Smooth muscle cell (in vitro differentiated cells): ENCODE measurements at regions not wholly inside any gene's neighbourhood (a gene's known extent, or its start where the extent isn't known, plus 50 kb on each side); places are given as distances from the start of the nearest gene placed in this dataset.
"Not testable (repeated sequence)": the region's sequence is repeated elsewhere in the genome, so short reads cannot be mapped to it uniquely, and the experiment has no call there.

ENCODE experiments used
- DNase-seq: peaks from one replicate; lab custom pipeline; 2025; ENCODE audit not compliant: unreplicated experiment; lab: John Stamatoyannopoulos, UW
- H2AFZ ChIP-seq: fragments of 200-600 bp; sonication (generic); 2 replicates; pipeline ENCODE4 v1.6.0; 2016; ENCODE audit warnings: antibody characterized with exemption, low read depth, mild to moderate bottlenecking
- H3F3A ChIP-seq: fragments of 200-600 bp; sonication (generic); 2 replicates; pipeline ENCODE4 v1.6.0; 2017; ENCODE audit warnings: antibody characterized with exemption, low read depth
- H3K27ac ChIP-seq: fragments of 200-600 bp; sonication (generic); 2 replicates; pipeline ENCODE4 v1.5.1; 2016; ENCODE audit warnings: low read depth, mild to moderate bottlenecking
- H3K27me3 ChIP-seq: fragments of 200-600 bp; sonication (generic); 2 replicates; pipeline ENCODE4 v1.6.1; 2016; ENCODE audit warnings: low read depth, mild to moderate bottlenecking
- H3K36me3 ChIP-seq: fragments of 200-600 bp; sonication (generic); 2 replicates; pipeline ENCODE4 v1.5.1; 2016; ENCODE audit warnings: low read depth
- H3K4me1 ChIP-seq: fragments of 200-600 bp; sonication (generic); 2 replicates; pipeline ENCODE4 v1.5.1; 2016; ENCODE audit warnings: low read depth
- H3K4me2 ChIP-seq: fragments of 200-600 bp; sonication (generic); 2 replicates; pipeline ENCODE4 v1.6.0; 2016; ENCODE audit warnings: mild to moderate bottlenecking
- H3K4me3 ChIP-seq: fragments of 200-600 bp; sonication (generic); 2 replicates; pipeline ENCODE4 v1.5.1; 2016; ENCODE audit warnings: mild to moderate bottlenecking
- H3K79me2 ChIP-seq: fragments of 200-600 bp; sonication (generic); 2 replicates; pipeline ENCODE4 v1.6.0; 2016; ENCODE audit warnings: low read depth, mild to moderate bottlenecking
- H3K9ac ChIP-seq: fragments of 200-600 bp; sonication (generic); 2 replicates; pipeline ENCODE4 v1.6.0; 2016; ENCODE audit warnings: low read depth
- H3K9me3 ChIP-seq: fragments of 200-600 bp; sonication (generic); replicated peaks from 2 replicates; pipeline ENCODE4 v1.5.1; 2016; ENCODE audit warnings: low read depth
- H4K20me1 ChIP-seq: fragments of 200-600 bp; sonication (generic); 2 replicates; pipeline ENCODE4 v1.6.0; 2016; ENCODE audit warnings: low read depth
- WGBS: methylation state at CpG from one replicate; pipeline ENCODE4 v1.1.7; 2016; ENCODE audit warnings: low lambda C conversion rate; 5-methylcytosine and 5-hydroxymethylcytosine counted together
- TF ChIP-seq, protein P1 (sequence below): fragments of 200-600 bp; sonication (generic); IDR thresholded peaks from 2 replicates; pipeline ENCODE4 v1.5.1; 2017; ENCODE audit warnings: borderline replicate concordance, mild to moderate bottlenecking, antibody characterized with exemption; ENCODE audit not compliant: insufficient read depth, poor library complexity, severe bottlenecking

DNA sequence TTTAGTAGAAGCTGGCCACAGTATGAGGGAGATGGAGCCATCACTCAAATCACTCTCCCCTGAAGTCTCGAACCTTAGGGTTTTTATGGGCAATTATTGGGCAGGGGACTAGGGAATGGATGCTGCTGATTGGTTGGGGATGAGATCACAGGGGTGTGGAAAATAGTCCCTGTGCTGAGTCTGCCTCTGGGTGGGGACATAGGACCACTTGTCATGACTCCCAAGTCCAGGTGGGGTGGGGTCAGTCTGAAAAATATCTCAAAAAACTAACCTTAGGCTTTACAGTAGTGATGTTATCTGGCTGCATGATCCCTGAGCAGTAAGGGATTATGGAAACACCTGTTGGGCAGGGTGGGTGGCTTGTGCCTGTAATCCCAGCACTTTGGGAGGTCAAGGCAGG is 98.6 kb downstream of the XRCC2 start:
- Histone ChIP-seq H3K4me1 (no peaks in the 10 kb centered on the region), H3K27ac (no peak overlapping the region), H3K27me3 (no peaks in the 10 kb centered on the region), H3K79me2 (no peaks in the 10 kb centered on the region), H3K36me3 (no peaks in the 10 kb centered on the region), H3K4me3 (no peak overlapping the region), H3K9me3 (no peaks in the 10 kb centered on the region), H4K20me1 (no peaks in the 10 kb centered on the region), H3F3A (no peaks in the 10 kb centered on the region), H3K4me2 (no peak overlapping the region), H2AFZ (no peak overlapping the region), H3K9ac (no peak overlapping the region)
- TF ChIP-seq, protein P1, sequence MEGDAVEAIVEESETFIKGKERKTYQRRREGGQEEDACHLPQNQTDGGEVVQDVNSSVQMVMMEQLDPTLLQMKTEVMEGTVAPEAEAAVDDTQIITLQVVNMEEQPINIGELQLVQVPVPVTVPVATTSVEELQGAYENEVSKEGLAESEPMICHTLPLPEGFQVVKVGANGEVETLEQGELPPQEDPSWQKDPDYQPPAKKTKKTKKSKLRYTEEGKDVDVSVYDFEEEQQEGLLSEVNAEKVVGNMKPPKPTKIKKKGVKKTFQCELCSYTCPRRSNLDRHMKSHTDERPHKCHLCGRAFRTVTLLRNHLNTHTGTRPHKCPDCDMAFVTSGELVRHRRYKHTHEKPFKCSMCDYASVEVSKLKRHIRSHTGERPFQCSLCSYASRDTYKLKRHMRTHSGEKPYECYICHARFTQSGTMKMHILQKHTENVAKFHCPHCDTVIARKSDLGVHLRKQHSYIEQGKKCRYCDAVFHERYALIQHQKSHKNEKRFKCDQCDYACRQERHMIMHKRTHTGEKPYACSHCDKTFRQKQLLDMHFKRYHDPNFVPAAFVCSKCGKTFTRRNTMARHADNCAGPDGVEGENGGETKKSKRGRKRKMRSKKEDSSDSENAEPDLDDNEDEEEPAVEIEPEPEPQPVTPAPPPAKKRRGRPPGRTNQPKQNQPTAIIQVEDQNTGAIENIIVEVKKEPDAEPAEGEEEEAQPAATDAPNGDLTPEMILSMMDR = no peak
- DNase-seq = no peak
- 87% methylated on average over 1 of the region's 1 CpG for WGBS

DNA sequence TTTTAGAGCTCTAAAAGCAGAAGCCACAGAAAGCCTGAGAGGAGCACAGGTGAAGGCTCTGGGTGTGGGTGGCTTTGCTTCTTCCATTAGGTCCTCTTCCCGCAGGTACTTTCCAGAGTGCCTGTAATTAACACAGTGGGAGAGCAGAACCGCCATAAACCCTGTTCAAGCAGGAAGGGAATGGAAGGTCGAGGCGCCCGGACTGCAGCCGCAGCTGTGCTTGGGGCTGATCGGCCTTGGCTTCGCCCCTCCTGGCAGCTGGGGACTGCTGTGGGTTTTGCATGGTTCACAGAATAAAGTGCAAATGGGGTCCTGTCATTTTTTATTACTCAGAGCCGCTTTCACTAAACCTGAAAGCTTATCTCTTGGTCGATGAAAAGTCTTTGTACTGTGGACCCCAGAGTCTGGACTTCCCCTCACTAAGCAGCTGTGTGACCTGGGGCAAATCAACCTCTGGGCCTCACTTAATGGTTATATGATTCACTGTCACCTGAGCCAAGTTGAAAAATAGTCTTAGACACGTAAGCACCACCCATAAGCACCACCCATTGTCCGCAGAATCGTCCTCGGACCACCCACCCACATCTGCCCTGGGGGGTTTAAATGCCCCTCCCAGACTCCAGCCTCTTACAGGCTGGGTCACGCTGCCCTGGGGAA is 100.9 kb downstream of the XRCC2 start:
- H3K9ac ChIP-seq = no peak overlapping the region
- H3K4me2 ChIP-seq = no peak overlapping the region
- H3K9me3 ChIP-seq = no peaks in the 10 kb centered on the region
- H3K79me2 ChIP-seq = no peaks in the 10 kb centered on the region
- H3K27ac ChIP-seq = peak overlapping the region; percentile 38
- no peaks in the 10 kb centered on the region for H3F3A ChIP-seq
- H3K4me1 ChIP-seq = no peaks in the 10 kb centered on the region
- no peak overlapping the region for H2AFZ ChIP-seq
- no peak for DNase-seq
- H3K4me3 ChIP-seq = no peak overlapping the region
- no peaks in the 10 kb centered on the region for H3K27me3 ChIP-seq
- TF ChIP-seq, protein P1 = no peak
- H4K20me1 ChIP-seq = no peaks in the 10 kb centered on the region
- 73% methylated on average over 15 of the region's 15 CpGs for WGBS
- H3K36me3 ChIP-seq = no peaks in the 10 kb centered on the region

DNA sequence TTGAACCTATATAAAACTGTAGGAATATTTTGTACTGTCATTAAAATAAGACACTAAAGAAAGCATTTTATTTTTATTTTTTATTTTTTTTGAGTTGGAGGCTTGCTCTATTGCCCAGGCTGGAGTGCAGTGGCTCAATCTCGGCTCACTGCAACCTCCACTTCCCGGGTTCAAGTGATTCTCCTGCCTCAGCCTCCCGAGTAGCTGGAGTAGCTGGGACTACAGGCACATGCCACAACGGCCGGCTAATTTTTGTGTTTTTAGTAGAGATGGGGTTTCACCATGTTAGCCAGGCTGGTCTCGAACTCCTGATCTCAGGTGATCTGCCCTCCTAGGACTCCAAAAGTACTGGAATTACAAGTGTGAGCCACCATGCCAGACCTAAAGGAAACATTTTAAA is 102.8 kb downstream of the XRCC2 start:
- H3K4me1 ChIP-seq, H3K36me3 ChIP-seq, H3K4me3 ChIP-seq, H3K4me2 ChIP-seq, H3K27me3 ChIP-seq, H4K20me1 ChIP-seq, H3F3A ChIP-seq, DNase-seq, H2AFZ ChIP-seq, H3K27ac ChIP-seq, H3K9me3 ChIP-seq, H3K79me2 ChIP-seq, H3K9ac ChIP-seq: not testable (repeated sequence)
- 89% methylated on average over 6 of the region's 6 CpGs for WGBS

DNA sequence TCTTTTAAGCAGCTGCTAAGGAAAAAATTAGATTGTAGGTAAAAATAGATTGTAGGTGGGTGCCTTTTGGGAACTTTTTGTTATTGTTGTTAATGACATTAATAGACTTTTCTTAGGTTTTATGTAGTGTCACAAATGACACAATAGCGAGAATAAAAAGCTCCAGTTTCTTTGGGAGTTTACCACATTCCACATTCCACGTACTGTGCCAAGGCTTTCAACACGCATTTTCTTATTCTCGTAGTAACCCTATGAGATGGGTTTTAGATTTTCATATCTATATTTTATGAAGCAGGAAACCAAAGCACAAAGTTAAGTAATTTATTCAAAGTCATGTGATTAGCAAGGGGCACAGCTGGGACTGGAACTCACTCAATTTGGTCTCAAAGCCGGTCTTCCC is 103.8 kb downstream of the XRCC2 start:
- WGBS = 91% methylated on average over 5 of the region's 5 CpGs
- Histone ChIP-seq H3K9me3 (no peaks in the 10 kb centered on the region), H2AFZ (no peak overlapping the region), H3K4me2 (no peak overlapping the region), H3F3A (no peaks in the 10 kb centered on the region), H3K79me2 (no peaks in the 10 kb centered on the region), H3K9ac (no peak overlapping the region), H3K36me3 (no peaks in the 10 kb centered on the region), H4K20me1 (no peaks in the 10 kb centered on the region), H3K4me3 (no peak overlapping the region), H3K27me3 (no peaks in the 10 kb centered on the region), H3K27ac (no peak overlapping the region), H3K4me1 (no peaks in the 10 kb centered on the region)
- TF ChIP-seq, protein P1 = no peak
- no peak for DNase-seq
